ENCODE measurements at regions not wholly inside any gene's neighbourhood (a gene's known extent, or its start where the extent isn't known, plus 50 kb on each side); places are given as distances from the start of the nearest gene placed in this dataset.

GRCh38 chr11:80443177-80443576, 1002.3 kb upstream of the TENM4 start:
- DNase-seq, result no peak

GRCh38 chr11:80441821-80442220, 1001.0 kb upstream of the TENM4 start:
- DNase-seq, result no peak

- no peak for DNase-seq
Observed at GRCh38 chr11:80440835-80441234, 1000.0 kb upstream of the TENM4 start.

GRCh38 chr11:80436547-80436946, 995.7 kb upstream of the TENM4 start:
- no peak for DNase-seq

- no peak for DNase-seq
Observed at GRCh38 chr11:80435345-80435744, 994.5 kb upstream of the TENM4 start.

GRCh38 chr11:80432057-80432456, 991.2 kb upstream of the TENM4 start:
- no peak for DNase-seq

- no peak for DNase-seq
Observed at GRCh38 chr11:80424012-80424695, 983.3 kb upstream of the TENM4 start.

- no peak for DNase-seq
Observed at GRCh38 chr11:80420374-80420773, 979.5 kb upstream of the TENM4 start.

GRCh38 chr11:80417681-80418080, 976.9 kb upstream of the TENM4 start:
- DNase-seq, result no peak

GRCh38 chr11:80415580-80415979, 974.8 kb upstream of the TENM4 start:
- DNase-seq, result no peak

GRCh38 chr11:80414181-80415165, 973.6 kb upstream of the TENM4 start:
- DNase-seq, result no peak

- DNase-seq, result no peak
Observed at GRCh38 chr11:80412604-80413003, 971.8 kb upstream of the TENM4 start.

GRCh38 chr11:80393210-80393609, 952.4 kb upstream of the TENM4 start:
- no peak for DNase-seq

GRCh38 chr11:80390505-80390904, 949.7 kb upstream of the TENM4 start:
- DNase-seq, result no peak

- no peak for DNase-seq
Observed at GRCh38 chr11:80388536-80388935, 947.7 kb upstream of the TENM4 start.

GRCh38 chr11:80388130-80388529, 947.3 kb upstream of the TENM4 start:
- no peak for DNase-seq

GRCh38 chr11:80383655-80384054, 942.8 kb upstream of the TENM4 start:
- no peak for DNase-seq

GRCh38 chr11:80379620-80380278, 938.9 kb upstream of the TENM4 start:
- no peak for DNase-seq

- DNase-seq, result no peak
Observed at GRCh38 chr11:80371931-80372330, 931.1 kb upstream of the TENM4 start.

GRCh38 chr11:80365980-80366379, 925.1 kb upstream of the TENM4 start:
- no peak for DNase-seq

- no peak for DNase-seq
Observed at GRCh38 chr11:80365076-80365725, 924.4 kb upstream of the TENM4 start.

GRCh38 chr11:80362563-80363340, 921.9 kb upstream of the TENM4 start:
- DNase-seq, result no peak

Measured in CD4-positive, alpha-beta T cell treated with Interferon alpha-2 for 1 hour (primary cell).